ENCODE measurements at regions not wholly inside any gene's neighbourhood (a gene's known extent, or its start where the extent isn't known, plus 50 kb on each side); places are given as distances from the start of the nearest gene placed in this dataset.
A peak's percentile ranks its signal among the peaks of the same experiment; 100 is the strongest.
"Not testable (repeated sequence)": the region's sequence is repeated elsewhere in the genome, so short reads cannot be mapped to it uniquely, and the experiment has no call there.

DNA sequence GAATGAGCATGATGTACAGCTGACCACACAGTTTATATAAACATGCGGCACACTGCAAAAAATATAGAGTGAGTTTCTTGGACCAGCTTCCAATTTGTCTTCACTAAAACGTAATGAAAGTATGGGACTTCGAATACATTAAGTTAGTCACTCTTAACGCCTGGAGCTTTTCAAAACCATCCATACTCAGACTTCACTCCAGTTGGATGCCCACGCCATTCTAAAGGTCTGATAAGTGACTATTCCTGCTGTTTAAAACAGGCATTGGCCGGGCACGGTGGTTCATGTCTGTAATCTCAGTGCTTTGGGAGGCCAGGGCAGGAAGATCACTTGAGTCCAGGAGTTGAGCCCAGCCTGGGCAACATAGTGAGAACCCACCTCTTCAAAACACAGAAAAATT, 84.6 kb downstream of the MYL12B start:
- Mint-ChIP-seq H3K27ac (no peak overlapping the region), H3K4me3 (no peak overlapping the region), H3K4me1 (peaks cover 36% of the 10 kb centered on the region), H3K9me3 (peaks cover 15% of the 10 kb centered on the region), H3K27me3 (ENCODE audit: insufficient read depth) (peaks cover 7% of the 10 kb centered on the region), H3K36me3 (ENCODE audit: low read depth) (peaks cover 2% of the 10 kb centered on the region)
- no peak overlapping the region for H3K9ac ChIP-seq (ENCODE audit: extremely low read depth, low read length, poor library complexity, severe bottlenecking)
- no peak for DNase-seq
- WGBS, 2 experiments (ENCODE audit: insufficient coverage in 1 of 2, insufficient read length in 1 of 2) = 50 to 54% methylated on average over 7 of the region's 7 CpGs
- no peaks in the 10 kb centered on the region for H3K36me3 ChIP-seq (ENCODE audit: control insufficient read depth, insufficient read depth, low read length)
- peaks cover 7% of the 10 kb centered on the region for H3K9me3 ChIP-seq (ENCODE audit: control insufficient read depth, low read length)
- H3K27ac ChIP-seq (ENCODE audit: low read depth, low read length) = no peak overlapping the region
- peaks cover 12% of the 10 kb centered on the region for H3K4me1 ChIP-seq (ENCODE audit: control insufficient read depth, insufficient read depth, low read length)
- TF ChIP-seq CTCF (conservative IDR thresholded peaks at IDR 0.05) = no peak
- H3K4me3 ChIP-seq (ENCODE audit: low read length) = no peak overlapping the region
- H3K27me3 ChIP-seq (ENCODE audit: control insufficient read depth, insufficient read depth, low read length, poor library complexity, severe bottlenecking) = no peaks in the 10 kb centered on the region

DNA sequence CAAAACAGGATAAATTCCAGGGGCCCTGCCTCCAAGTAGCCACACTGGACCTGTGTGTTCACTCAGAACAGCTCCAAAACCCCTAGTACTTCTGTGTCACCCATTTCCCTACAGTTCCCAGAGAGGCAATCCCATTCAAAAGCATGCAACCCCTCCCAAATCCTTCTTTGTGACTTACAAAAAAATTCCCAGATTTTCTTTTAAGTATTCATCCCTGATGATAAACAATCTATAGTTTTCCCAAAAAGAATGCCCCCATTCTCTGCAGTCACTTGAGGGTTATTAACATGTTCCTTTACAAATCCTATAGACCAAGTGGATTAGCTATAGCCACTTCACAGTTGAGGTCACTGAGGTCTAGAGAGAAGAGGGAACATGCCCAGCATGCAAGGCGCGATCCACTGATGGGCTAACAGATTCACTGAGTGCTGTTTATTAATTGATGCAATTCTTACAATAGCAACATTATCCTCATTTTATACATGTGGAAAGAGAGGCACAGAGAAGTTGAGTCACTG, 85.4 kb downstream of the MYL12B start:
- DNase-seq = no peak
- H3K9me3 ChIP-seq (ENCODE audit: control insufficient read depth, low read length) = no peaks in the 10 kb centered on the region
- Mint-ChIP-seq H3K27me3 (ENCODE audit: insufficient read depth) (peaks cover 5% of the 10 kb centered on the region), H3K9me3 (peaks cover 6% of the 10 kb centered on the region), H3K4me1 (peaks cover 36% of the 10 kb centered on the region), H3K36me3 (ENCODE audit: low read depth) (peaks cover 2% of the 10 kb centered on the region), H3K27ac (peak overlapping the region; percentile 15), H3K4me3 (no peak overlapping the region)
- H3K36me3 ChIP-seq (ENCODE audit: control insufficient read depth, insufficient read depth, low read length) = no peaks in the 10 kb centered on the region
- 96% methylated on average over 2 of the region's 2 CpGs; no CpG with 5 or more reads in 1 of the 2 experiments for WGBS, 2 experiments (ENCODE audit: insufficient coverage in 1 of 2, insufficient read length in 1 of 2)
- no peak for TF ChIP-seq CTCF (conservative IDR thresholded peaks at IDR 0.05)
- H3K4me3 ChIP-seq (ENCODE audit: low read length) = no peak overlapping the region
- no peaks in the 10 kb centered on the region for H3K27me3 ChIP-seq (ENCODE audit: control insufficient read depth, insufficient read depth, low read length, poor library complexity, severe bottlenecking)
- H3K4me1 ChIP-seq (ENCODE audit: control insufficient read depth, insufficient read depth, low read length) = peaks cover 13% of the 10 kb centered on the region
- no peak overlapping the region for H3K9ac ChIP-seq (ENCODE audit: extremely low read depth, low read length, poor library complexity, severe bottlenecking)
- no peak overlapping the region for H3K27ac ChIP-seq (ENCODE audit: low read depth, low read length)

- Histone ChIP-seq H3K36me3 (ENCODE audit: control insufficient read depth, insufficient read depth, low read length) (no peaks in the 10 kb centered on the region), H3K9ac (ENCODE audit: extremely low read depth, low read length, poor library complexity, severe bottlenecking) (no peak overlapping the region), H3K4me1 (ENCODE audit: control insufficient read depth, insufficient read depth, low read length) (peaks cover 13% of the 10 kb centered on the region), H3K27ac (ENCODE audit: low read depth, low read length) (no peak overlapping the region), H3K4me3 (ENCODE audit: low read length) (no peak overlapping the region), H3K27me3 (ENCODE audit: control insufficient read depth, insufficient read depth, low read length, poor library complexity, severe bottlenecking) (no peaks in the 10 kb centered on the region), H3K9me3 (ENCODE audit: control insufficient read depth, low read length) (no peaks in the 10 kb centered on the region)
- Mint-ChIP-seq H3K4me3 (no peak overlapping the region), H3K36me3 (ENCODE audit: low read depth) (peaks cover 2% of the 10 kb centered on the region), H3K27ac (no peak overlapping the region), H3K27me3 (ENCODE audit: insufficient read depth) (no peaks in the 10 kb centered on the region), H3K4me1 (peaks cover 36% of the 10 kb centered on the region), H3K9me3 (peaks cover 1% of the 10 kb centered on the region)
- no peak for DNase-seq
- TF ChIP-seq CTCF (conservative IDR thresholded peaks at IDR 0.05) = no peak
- 100% methylated on average over 1 of the region's 1 CpG; no CpG with 5 or more reads in 1 of the 2 experiments for WGBS, 2 experiments (ENCODE audit: insufficient coverage in 1 of 2, insufficient read length in 1 of 2)
Measured at GRCh38 chr18:3348176-3348575, 86.2 kb downstream of the MYL12B start.

- 94 to 96% methylated on average over 11 to 25 of the region's 25 CpGs for WGBS, 2 experiments (ENCODE audit: insufficient coverage in 1 of 2, insufficient read length in 1 of 2)
- H3K36me3 Mint-ChIP-seq (ENCODE audit: low read depth); H3K4me3 ChIP-seq (ENCODE audit: low read length); H3K9me3 Mint-ChIP-seq; H3K27ac ChIP-seq (ENCODE audit: low read depth, low read length); H3K27me3 ChIP-seq (ENCODE audit: control insufficient read depth, insufficient read depth, low read length, poor library complexity, severe bottlenecking); H3K27ac Mint-ChIP-seq; DNase-seq; H3K4me3 Mint-ChIP-seq; H3K9ac ChIP-seq (ENCODE audit: extremely low read depth, low read length, poor library complexity, severe bottlenecking); H3K27me3 Mint-ChIP-seq (ENCODE audit: insufficient read depth); H3K36me3 ChIP-seq (ENCODE audit: control insufficient read depth, insufficient read depth, low read length); H3K9me3 ChIP-seq (ENCODE audit: control insufficient read depth, low read length): not testable (repeated sequence)
- peaks cover 36% of the 10 kb centered on the region for H3K4me1 Mint-ChIP-seq
- H3K4me1 ChIP-seq (ENCODE audit: control insufficient read depth, insufficient read depth, low read length) = peaks cover 13% of the 10 kb centered on the region
Measured at GRCh38 chr18:3349046-3349841, 87.3 kb downstream of the MYL12B start.

All from endodermal cell (in vitro differentiated cells).